ENCODE measurements at regions not wholly inside any gene's neighbourhood (a gene's known extent, or its start where the extent isn't known, plus 50 kb on each side); places are given as distances from the start of the nearest gene placed in this dataset.

GRCh38 chr1:38693759-38694158 lies 165.8 kb downstream of the RRAGC start:
- Histone ChIP-seq H3K4me3 (no peak overlapping the region), H3K9me3 (no peaks in the 10 kb centered on the region), H3K27me3 (peaks cover 0 to 3% (median 0%) of the 10 kb centered on the region in 4 donors), H3K4me1 (no peaks in the 10 kb centered on the region), H3K27ac (no peak overlapping the region), H3K36me3 (no peaks in the 10 kb centered on the region)
- WGBS, 2 donors, result 55 to 70% methylated on average over 1 of the region's 1 CpG
- no peak for DNase-seq
- intact Hi-C loops (cut with DNase I), result no loop called here
- no peak for TF ChIP-seq POLR2A (IDR thresholded peaks at IDR 0.05)
- TF ChIP-seq, protein P1, sequence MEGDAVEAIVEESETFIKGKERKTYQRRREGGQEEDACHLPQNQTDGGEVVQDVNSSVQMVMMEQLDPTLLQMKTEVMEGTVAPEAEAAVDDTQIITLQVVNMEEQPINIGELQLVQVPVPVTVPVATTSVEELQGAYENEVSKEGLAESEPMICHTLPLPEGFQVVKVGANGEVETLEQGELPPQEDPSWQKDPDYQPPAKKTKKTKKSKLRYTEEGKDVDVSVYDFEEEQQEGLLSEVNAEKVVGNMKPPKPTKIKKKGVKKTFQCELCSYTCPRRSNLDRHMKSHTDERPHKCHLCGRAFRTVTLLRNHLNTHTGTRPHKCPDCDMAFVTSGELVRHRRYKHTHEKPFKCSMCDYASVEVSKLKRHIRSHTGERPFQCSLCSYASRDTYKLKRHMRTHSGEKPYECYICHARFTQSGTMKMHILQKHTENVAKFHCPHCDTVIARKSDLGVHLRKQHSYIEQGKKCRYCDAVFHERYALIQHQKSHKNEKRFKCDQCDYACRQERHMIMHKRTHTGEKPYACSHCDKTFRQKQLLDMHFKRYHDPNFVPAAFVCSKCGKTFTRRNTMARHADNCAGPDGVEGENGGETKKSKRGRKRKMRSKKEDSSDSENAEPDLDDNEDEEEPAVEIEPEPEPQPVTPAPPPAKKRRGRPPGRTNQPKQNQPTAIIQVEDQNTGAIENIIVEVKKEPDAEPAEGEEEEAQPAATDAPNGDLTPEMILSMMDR (IDR thresholded peaks at IDR 0.05), result no peak

DNA sequence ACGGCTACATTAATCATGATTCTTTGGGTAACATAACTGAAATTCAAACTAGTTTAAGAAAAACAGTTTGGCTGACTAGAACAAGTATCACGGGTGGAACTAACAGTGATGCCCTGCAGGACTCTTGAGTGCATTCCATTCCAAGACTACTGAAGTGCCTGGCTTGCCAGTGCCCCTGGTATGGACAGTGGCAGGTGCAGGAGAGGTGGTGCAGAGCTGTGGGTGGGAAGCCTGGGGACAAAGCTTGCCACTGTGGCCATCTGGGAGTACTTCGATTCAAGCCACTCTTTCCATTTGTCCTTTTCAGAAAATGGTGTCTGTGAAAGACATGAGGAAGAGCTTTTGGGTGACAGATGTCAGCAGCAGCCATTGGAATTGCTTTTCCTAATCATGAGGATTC lies 166.5 kb downstream of the RRAGC start:
- Histone ChIP-seq H3K9me3 (no peaks in the 10 kb centered on the region), H3K27me3 (peaks cover 0 to 5% (median 0%) of the 10 kb centered on the region in 4 donors), H3K4me1 (no peaks in the 10 kb centered on the region), H3K27ac (no peak overlapping the region), H3K36me3 (no peaks in the 10 kb centered on the region), H3K4me3 (no peak overlapping the region)
- intact Hi-C loops (cut with DNase I), result no loop called here
- no peak for TF ChIP-seq POLR2A (IDR thresholded peaks at IDR 0.05)
- TF ChIP-seq, protein P1 (IDR thresholded peaks at IDR 0.05), result no peak
- 48 to 80% methylated on average over 3 of the region's 3 CpGs for WGBS, 2 donors
- DNase-seq, result no peak

- Histone ChIP-seq H3K9me3 (no peaks in the 10 kb centered on the region), H3K36me3 (no peaks in the 10 kb centered on the region), H3K27ac (no peak overlapping the region), H3K4me3 (no peak overlapping the region), H3K27me3 (peaks cover 0 to 22% (median 0%) of the 10 kb centered on the region in 4 donors), H3K4me1 (no peaks in the 10 kb centered on the region)
- intact Hi-C loops (cut with DNase I), result no loop called here
- no peak for DNase-seq
- 47 to 52% methylated on average over 4 of the region's 4 CpGs for WGBS, 2 donors
- TF ChIP-seq, protein P1 (IDR thresholded peaks at IDR 0.05), result no peak
- TF ChIP-seq POLR2A (IDR thresholded peaks at IDR 0.05), result no peak
These were observed 168.7 kb downstream of the RRAGC start for GRCh38 chr1:38690790-38691449.

DNA sequence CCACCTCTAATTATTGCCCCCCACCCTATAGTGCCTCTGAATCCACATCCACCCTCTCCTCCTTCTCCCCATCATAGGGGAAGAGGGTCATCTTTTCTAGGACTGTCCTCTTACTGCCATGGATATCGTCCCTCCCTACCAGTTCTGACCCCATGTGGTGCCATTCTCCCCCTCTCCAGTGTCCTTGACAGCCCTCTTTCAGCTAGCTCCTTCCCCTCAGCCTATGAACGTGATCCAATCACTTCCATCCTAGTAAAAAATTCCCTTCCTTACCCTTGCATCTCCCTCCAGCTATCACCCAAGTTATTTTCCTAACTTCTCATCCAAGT lies 172.7 kb downstream of the RRAGC start:
- WGBS, 2 donors, result 39 to 45% methylated on average over 2 of the region's 2 CpGs
- TF ChIP-seq, protein P1 (IDR thresholded peaks at IDR 0.05), result no peak
- no peak for TF ChIP-seq POLR2A (IDR thresholded peaks at IDR 0.05)

GRCh38 chr1:38686167-38686926 lies 173.2 kb downstream of the RRAGC start:
- intact Hi-C loops (cut with DNase I), result no loop called here
- H3K36me3 ChIP-seq, result no peaks in the 10 kb centered on the region

More for the DNA sequence above, 172.7 kb downstream of the RRAGC start:
- H3K27ac ChIP-seq, result no peak overlapping the region
- H3K4me3 ChIP-seq, result no peak overlapping the region
- intact Hi-C loops (cut with DNase I), result no loop called here
- DNase-seq, result no peak
- no peaks in the 10 kb centered on the region for H3K36me3 ChIP-seq
- no peaks in the 10 kb centered on the region for H3K4me1 ChIP-seq
- H3K27me3 ChIP-seq, result peaks cover 0 to 38% (median 0%) of the 10 kb centered on the region in 4 donors
- no peaks in the 10 kb centered on the region for H3K9me3 ChIP-seq

More at GRCh38 chr1:38686167-38686926, 173.2 kb downstream of the RRAGC start:
- no peak for DNase-seq
- H3K9me3 ChIP-seq, result no peaks in the 10 kb centered on the region
- H3K4me3 ChIP-seq, result no peak overlapping the region
- TF ChIP-seq POLR2A (IDR thresholded peaks at IDR 0.05), result no peak
- TF ChIP-seq, protein P1 (IDR thresholded peaks at IDR 0.05), result no peak
- H3K4me1 ChIP-seq, result no peaks in the 10 kb centered on the region
- H3K27me3 ChIP-seq, result peaks cover 0 to 38% (median 0%) of the 10 kb centered on the region in 4 donors
- 83 to 84% methylated on average over 14 of the region's 14 CpGs for WGBS, 2 donors
- no peak overlapping the region for H3K27ac ChIP-seq
